Calu3 (cell line): ENCODE measurements at regions not wholly inside any gene's neighbourhood (a gene's known extent, or its start where the extent isn't known, plus 50 kb on each side); places are given as distances from the start of the nearest gene placed in this dataset.

Experiments
- BruUV-seq: library from RNA; stranded (reverse); fragments of 400-500 nt; replicated peaks from 2 replicates; lab custom pipeline; 2021; lab: Mats Ljungman, UMichigan
- CTCF ChIA-PET: fragments of 300-600 bp; sonication (Branson Sonifier 250); formaldehyde crosslinking; loops from one replicate; lab custom pipeline; 2022; ENCODE audit warnings: antibody characterized with exemption; lab: Charles Lee
- DNase-seq: peaks from one replicate; pipeline ENCODE4 v3.0.0; 2022
- H3K27ac Mint-ChIP-seq: one replicate; pipeline ENCODE4 v1.8.0; 2022; ENCODE audit warnings: mixed read lengths; ENCODE audit not compliant: unreplicated experiment
- H3K27me3 Mint-ChIP-seq: one replicate; pipeline ENCODE4 v1.8.0; 2022; ENCODE audit warnings: mixed read lengths; ENCODE audit not compliant: unreplicated experiment
- H3K36me3 Mint-ChIP-seq: one replicate; pipeline ENCODE4 v1.8.0; 2022; ENCODE audit warnings: mild to moderate bottlenecking, moderate library complexity, mixed read lengths; ENCODE audit not compliant: insufficient read depth, unreplicated experiment
- H3K4me1 Mint-ChIP-seq: one replicate; pipeline ENCODE4 v1.8.0; 2022; ENCODE audit warnings: mild to moderate bottlenecking, low read depth, mixed read lengths; ENCODE audit not compliant: unreplicated experiment
- H3K4me3 Mint-ChIP-seq: one replicate; pipeline ENCODE4 v1.8.0; 2022; ENCODE audit warnings: mild to moderate bottlenecking, low read depth, moderate library complexity, mixed read lengths; ENCODE audit not compliant: unreplicated experiment
- H3K9me3 Mint-ChIP-seq: one replicate; pipeline ENCODE4 v1.8.0; 2022; ENCODE audit warnings: low read depth, mixed read lengths; ENCODE audit not compliant: unreplicated experiment
- intact Hi-C: fragments of 100-400 bp; cut with micrococcal nuclease; formaldehyde crosslinking; loops from one replicate; pipeline ENCODE4 v1.10.0; 2022; ENCODE audit not compliant: unreplicated experiment
- TF ChIP-seq, protein P1 (sequence below): fragments of 200-600 bp; IDR thresholded peaks from one replicate; pipeline ENCODE4 v1.8.0; 2022; ENCODE audit warnings: antibody characterized with exemption; ENCODE audit not compliant: unreplicated experiment

DNA sequence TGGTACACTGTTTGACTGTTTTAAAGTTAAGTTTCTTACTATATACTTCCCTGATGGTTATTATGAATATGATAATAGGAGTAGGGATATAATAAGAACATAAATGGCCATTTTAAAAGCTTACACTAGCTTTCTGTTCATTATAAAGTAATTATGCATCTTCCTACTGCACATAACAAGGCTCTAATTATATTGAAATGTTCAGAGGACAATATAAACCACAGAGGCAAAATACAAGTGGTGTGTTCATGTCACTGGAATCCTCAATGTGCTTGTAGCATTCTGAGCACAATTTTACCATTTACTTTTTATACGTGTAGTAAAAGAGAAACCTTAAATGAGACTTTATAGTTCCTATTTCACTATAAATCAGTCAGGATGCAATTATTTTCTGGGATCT, 268.3 kb downstream of the TMA16 start:
- CTCF ChIA-PET, result no interaction called here

DNA sequence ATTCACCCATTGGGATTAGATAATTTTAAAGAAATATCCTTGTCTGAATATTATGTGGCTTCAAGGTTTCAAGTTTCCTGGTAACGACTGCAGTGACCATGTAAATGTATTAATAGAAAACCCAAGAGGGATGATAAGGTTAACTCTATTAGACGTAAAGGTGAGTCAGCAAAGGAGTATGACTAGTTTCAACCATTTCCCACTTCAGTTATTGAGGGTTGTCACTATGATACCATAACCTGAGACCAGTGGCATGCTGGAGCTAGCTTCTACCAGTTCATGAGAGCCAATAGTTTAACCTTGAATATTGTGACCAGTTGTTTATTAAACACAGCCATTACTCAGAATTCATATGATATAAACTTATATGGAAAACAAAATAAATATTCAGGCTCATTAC, 270.1 kb downstream of the TMA16 start:
- no peak for DNase-seq
- intact Hi-C loops, result no loop called here
- BruUV-seq, result no TSS peak
- no peaks in the 10 kb centered on the region for H3K9me3 Mint-ChIP-seq
- no peak overlapping the region for H3K27ac Mint-ChIP-seq
- no peaks in the 10 kb centered on the region for H3K4me1 Mint-ChIP-seq
- no peaks in the 10 kb centered on the region for H3K36me3 Mint-ChIP-seq
- no peak overlapping the region for H3K4me3 Mint-ChIP-seq
- TF ChIP-seq, protein P1, sequence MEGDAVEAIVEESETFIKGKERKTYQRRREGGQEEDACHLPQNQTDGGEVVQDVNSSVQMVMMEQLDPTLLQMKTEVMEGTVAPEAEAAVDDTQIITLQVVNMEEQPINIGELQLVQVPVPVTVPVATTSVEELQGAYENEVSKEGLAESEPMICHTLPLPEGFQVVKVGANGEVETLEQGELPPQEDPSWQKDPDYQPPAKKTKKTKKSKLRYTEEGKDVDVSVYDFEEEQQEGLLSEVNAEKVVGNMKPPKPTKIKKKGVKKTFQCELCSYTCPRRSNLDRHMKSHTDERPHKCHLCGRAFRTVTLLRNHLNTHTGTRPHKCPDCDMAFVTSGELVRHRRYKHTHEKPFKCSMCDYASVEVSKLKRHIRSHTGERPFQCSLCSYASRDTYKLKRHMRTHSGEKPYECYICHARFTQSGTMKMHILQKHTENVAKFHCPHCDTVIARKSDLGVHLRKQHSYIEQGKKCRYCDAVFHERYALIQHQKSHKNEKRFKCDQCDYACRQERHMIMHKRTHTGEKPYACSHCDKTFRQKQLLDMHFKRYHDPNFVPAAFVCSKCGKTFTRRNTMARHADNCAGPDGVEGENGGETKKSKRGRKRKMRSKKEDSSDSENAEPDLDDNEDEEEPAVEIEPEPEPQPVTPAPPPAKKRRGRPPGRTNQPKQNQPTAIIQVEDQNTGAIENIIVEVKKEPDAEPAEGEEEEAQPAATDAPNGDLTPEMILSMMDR, result no peak
- CTCF ChIA-PET, result no interaction called here
- H3K27me3 Mint-ChIP-seq, result no peaks in the 10 kb centered on the region

More for the DNA sequence above, 268.3 kb downstream of the TMA16 start:
- no peaks in the 10 kb centered on the region for H3K36me3 Mint-ChIP-seq
- DNase-seq, result no peak
- intact Hi-C loops, result no loop called here
- no peaks in the 10 kb centered on the region for H3K9me3 Mint-ChIP-seq
- no TSS peak for BruUV-seq
- H3K4me1 Mint-ChIP-seq, result no peaks in the 10 kb centered on the region
- H3K27me3 Mint-ChIP-seq, result no peaks in the 10 kb centered on the region
- H3K4me3 Mint-ChIP-seq, result no peak overlapping the region
- TF ChIP-seq, protein P1, result no peak
- no peak overlapping the region for H3K27ac Mint-ChIP-seq

DNA sequence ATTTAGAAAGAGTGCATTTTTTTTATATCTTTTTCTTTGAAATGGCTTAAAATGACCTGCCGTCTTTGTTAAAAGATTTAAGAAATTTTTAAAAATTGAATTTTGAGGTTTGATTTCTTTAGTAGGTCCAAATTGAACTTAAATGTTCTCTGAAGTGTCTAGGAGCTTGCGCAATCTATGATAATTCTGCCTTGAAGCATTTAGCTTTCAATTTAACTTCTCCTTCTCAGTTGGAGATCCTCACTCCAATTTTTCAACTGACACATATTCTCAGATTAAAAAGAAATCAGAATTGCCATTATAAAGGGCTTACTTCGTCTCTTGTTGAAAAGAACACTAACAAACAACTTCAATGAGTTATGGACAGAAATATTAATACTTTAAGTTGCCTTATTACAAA, 273.5 kb downstream of the TMA16 start:
- no peak overlapping the region for H3K27ac Mint-ChIP-seq
- BruUV-seq, result no TSS peak
- DNase-seq, result no peak
- no peaks in the 10 kb centered on the region for H3K27me3 Mint-ChIP-seq
- H3K9me3 Mint-ChIP-seq, result no peaks in the 10 kb centered on the region
- TF ChIP-seq, protein P1, result no peak
- H3K4me3 Mint-ChIP-seq, result no peak overlapping the region
- no peaks in the 10 kb centered on the region for H3K36me3 Mint-ChIP-seq
- intact Hi-C loops, result no loop called here
- CTCF ChIA-PET, result no interaction called here
- no peaks in the 10 kb centered on the region for H3K4me1 Mint-ChIP-seq

DNA sequence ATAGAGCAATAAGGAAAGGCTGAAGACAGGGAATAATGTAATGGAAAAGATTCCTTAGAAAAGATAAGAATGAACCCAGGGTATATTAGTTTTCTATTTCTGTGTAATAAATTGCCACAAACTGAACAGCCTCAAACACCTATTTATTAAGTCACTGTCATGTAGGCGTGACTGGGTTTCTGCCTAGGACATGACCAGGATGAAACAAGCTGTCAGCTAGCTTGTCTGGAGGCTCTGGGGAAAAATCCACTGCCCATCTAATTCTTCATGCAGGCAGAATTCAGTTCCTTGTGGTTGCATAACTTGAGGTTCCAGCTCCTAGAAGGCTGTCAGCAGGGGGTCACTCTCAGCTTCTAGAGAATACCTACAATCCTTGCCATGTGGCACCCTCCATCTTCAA, 277.7 kb downstream of the TMA16 start:
- intact Hi-C loops, result no loop called here
- TF ChIP-seq, protein P1, result no peak
- CTCF ChIA-PET, result no interaction called here
- BruUV-seq, result no TSS peak
- no peak for DNase-seq
- no peak overlapping the region for H3K4me3 Mint-ChIP-seq
- H3K9me3 Mint-ChIP-seq, result no peaks in the 10 kb centered on the region
- no peak overlapping the region for H3K27ac Mint-ChIP-seq
- no peaks in the 10 kb centered on the region for H3K4me1 Mint-ChIP-seq
- H3K27me3 Mint-ChIP-seq, result no peaks in the 10 kb centered on the region
- no peaks in the 10 kb centered on the region for H3K36me3 Mint-ChIP-seq

DNA sequence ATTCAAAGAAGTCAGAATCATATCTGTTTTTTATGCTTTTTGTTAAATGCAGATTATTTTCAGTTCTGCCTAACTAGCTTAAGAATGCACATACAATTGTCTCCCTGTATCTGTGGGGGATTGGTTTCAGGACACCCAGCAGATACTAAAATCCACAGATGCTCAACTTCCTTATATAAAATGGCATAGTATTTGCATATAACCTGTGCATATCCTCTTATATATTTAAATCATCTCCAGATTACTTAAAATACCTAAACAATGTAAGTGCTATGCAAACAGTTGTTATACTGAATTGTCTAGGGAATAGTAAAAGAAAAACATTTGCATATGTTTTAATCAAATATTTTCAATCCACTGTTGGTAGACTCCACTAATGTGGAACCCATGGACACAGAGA, 279.4 kb downstream of the TMA16 start:
- TF ChIP-seq, protein P1, result no peak
- no peak for DNase-seq
- H3K27me3 Mint-ChIP-seq, result no peaks in the 10 kb centered on the region
- H3K4me3 Mint-ChIP-seq, result no peak overlapping the region
- CTCF ChIA-PET, result no interaction called here
- no TSS peak for BruUV-seq
- H3K36me3 Mint-ChIP-seq, result no peaks in the 10 kb centered on the region
- intact Hi-C loops, result no loop called here
- H3K4me1 Mint-ChIP-seq, result no peaks in the 10 kb centered on the region
- H3K27ac Mint-ChIP-seq, result no peak overlapping the region
- H3K9me3 Mint-ChIP-seq, result no peaks in the 10 kb centered on the region
